Fibroblast of the aortic adventitia (primary cell): ENCODE measurements at regions not wholly inside any gene's neighbourhood (a gene's known extent, or its start where the extent isn't known, plus 50 kb on each side); places are given as distances from the start of the nearest gene placed in this dataset.
A peak's percentile ranks its signal among the peaks of the same experiment; 100 is the strongest.

Experiments used
- DNase-seq: peaks from one replicate; pipeline ENCODE4 v3.0.0-alpha.2; 2010; ENCODE audit warnings: low read depth
- H3K4me3 ChIP-seq: 2 replicates; pipeline ENCODE4 v1.5.1; 2011; ENCODE audit warnings: low read depth, mild to moderate bottlenecking, control low read depth, low read length, moderate library complexity
- TF ChIP-seq, protein P1 (sequence below): IDR thresholded peaks from 2 replicates; pipeline ENCODE4 v1.5.1; 2011; ENCODE audit warnings: mild to moderate bottlenecking, low read length, control low read depth, inconsistent platforms; ENCODE audit not compliant: insufficient read depth

DNA sequence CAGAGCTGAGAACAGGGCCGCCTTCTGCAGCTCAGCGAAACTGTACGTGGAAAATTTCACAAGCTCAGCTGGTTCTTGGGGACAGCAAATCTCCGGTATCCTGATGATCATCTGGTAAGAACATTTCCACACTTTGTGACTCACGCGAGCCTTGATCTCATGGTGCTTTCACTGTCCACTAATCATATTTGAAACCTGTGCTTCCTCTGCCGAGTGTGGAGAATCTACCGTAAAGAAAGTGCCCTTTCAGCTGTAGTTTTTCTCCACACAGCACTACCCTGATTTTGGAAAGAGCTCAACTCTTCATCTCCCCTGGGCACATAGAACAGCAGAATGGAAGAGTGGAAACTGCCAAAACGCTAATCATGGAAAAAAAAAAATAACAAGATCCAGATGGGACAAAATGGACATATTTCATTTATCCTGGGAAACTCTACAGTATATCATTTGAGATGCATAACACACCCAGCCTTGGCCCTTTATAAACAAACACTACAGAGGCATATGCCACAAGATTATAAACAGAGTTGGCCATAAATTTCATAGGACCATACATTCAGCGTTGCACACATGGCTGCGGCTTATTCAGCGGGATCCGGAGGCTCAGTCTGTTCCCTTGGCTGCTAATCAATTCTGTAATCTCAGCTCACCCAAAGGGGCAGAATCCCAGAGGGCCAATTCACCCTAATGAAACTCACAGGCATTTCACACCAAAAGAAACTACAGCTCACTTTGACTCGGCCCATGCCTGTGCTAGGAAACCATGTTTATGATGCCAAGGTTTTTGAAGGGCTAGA lies 434.5 kb downstream of the HDGFL1 start:
- H3K4me3 ChIP-seq, result no peak overlapping the region
- TF ChIP-seq, protein P1, sequence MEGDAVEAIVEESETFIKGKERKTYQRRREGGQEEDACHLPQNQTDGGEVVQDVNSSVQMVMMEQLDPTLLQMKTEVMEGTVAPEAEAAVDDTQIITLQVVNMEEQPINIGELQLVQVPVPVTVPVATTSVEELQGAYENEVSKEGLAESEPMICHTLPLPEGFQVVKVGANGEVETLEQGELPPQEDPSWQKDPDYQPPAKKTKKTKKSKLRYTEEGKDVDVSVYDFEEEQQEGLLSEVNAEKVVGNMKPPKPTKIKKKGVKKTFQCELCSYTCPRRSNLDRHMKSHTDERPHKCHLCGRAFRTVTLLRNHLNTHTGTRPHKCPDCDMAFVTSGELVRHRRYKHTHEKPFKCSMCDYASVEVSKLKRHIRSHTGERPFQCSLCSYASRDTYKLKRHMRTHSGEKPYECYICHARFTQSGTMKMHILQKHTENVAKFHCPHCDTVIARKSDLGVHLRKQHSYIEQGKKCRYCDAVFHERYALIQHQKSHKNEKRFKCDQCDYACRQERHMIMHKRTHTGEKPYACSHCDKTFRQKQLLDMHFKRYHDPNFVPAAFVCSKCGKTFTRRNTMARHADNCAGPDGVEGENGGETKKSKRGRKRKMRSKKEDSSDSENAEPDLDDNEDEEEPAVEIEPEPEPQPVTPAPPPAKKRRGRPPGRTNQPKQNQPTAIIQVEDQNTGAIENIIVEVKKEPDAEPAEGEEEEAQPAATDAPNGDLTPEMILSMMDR, result no peak
- peak; percentile 39 for DNase-seq

DNA sequence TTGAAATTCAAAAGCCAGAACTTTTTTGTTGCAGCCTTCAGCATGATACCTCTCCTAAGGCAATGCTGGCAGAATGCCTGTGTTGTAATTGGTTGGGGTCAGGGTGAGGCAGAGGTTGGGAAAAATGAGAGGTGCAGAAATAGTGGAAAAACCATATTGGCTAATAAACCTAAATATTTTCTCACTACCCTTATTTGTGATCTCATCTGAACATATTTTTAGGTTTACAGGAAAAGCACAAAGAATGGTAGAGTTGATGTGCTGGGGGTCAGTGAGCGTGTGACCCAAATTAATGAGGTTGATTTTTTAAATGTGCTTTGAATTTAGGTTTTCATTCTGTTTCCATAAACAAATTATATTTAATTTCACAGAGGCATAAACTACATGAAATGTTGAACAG lies 437.3 kb downstream of the HDGFL1 start:
- TF ChIP-seq, protein P1, result no peak
- DNase-seq, result no peak

DNA sequence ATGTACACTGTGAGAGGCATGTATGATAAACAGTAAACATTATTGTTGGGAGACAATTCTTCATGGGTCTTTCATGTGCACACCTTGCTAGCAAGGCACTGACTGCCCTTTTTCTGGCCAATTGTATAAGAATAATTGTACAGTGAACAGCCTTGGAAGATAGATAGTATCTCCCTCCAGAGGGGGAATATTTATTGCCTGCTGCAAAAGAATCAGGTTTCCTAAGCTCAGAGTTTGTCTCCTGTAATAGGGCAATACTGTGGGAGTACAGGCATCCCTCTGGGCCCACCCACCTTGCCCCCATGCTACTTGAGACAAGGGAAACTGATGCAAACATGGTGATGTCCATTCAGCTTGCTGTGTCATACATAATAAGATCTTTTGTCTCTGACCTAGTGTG lies 442.2 kb downstream of the HDGFL1 start:
- DNase-seq, result no peak
- TF ChIP-seq, protein P1, result no peak
- no peak overlapping the region for H3K4me3 ChIP-seq

More for the DNA sequence above, 437.3 kb downstream of the HDGFL1 start:
- H3K4me3 ChIP-seq, result no peak overlapping the region

DNA sequence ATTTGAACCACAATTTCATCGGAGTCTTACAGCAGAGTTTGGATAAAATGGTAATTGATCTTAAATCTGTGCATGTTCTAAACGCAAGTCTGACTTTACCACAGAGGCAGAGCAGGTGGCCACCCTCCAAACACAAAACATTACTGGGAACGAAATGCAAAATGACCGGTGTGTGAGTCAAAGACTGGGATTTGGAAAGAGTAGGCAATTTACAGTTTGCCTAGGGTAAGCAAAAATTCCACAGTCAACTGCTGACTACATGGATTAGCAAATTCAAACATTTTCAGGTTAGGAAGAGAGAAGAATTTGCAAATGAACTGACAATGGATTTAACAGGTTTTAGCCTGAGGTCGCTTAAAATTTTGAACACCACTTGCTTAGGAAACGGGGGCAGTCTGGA lies 444.4 kb downstream of the HDGFL1 start:
- peak; percentile 0 for DNase-seq
- TF ChIP-seq, protein P1, result no peak
- no peak overlapping the region for H3K4me3 ChIP-seq

DNA sequence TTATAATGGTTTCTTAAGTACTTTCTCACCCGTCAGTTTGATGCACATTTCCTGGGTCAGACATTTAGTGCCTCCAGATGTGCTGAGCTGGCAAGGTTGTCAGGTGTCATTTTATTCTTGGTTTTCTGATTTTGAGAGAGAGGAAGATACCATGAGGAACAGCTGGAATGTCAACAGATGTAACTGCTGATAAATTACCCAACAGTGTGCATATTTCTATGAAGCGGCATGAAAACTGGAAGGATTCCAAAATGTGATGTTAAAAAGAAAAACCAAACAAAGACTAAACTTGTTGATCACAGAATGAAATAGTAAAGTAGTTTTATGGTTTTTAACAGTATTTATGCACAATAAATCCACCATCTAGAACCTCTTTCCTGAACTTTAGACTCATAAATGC lies 447.3 kb downstream of the HDGFL1 start:
- DNase-seq, result no peak
- no peak overlapping the region for H3K4me3 ChIP-seq
- TF ChIP-seq, protein P1, result no peak

DNA sequence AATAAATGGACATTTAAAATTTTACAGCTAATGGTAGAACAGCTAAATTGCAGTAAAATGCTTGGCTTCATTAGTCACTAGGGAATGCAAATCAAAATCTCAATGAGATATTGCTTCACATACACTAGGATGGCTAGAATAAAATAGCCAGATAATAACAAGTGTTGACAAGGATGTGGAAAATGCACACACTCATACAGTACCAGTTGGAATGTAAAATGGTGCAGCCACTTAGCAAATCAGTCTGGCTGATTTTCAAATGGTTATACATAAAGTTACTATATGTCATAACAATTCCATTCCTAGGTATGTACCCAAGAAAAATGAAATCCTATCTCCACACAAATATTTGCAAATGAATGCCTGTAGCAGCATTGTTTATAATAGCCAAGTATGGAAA lies 452.1 kb downstream of the HDGFL1 start:
- TF ChIP-seq, protein P1, result no peak
- no peak for DNase-seq
- H3K4me3 ChIP-seq, result no peak overlapping the region

DNA sequence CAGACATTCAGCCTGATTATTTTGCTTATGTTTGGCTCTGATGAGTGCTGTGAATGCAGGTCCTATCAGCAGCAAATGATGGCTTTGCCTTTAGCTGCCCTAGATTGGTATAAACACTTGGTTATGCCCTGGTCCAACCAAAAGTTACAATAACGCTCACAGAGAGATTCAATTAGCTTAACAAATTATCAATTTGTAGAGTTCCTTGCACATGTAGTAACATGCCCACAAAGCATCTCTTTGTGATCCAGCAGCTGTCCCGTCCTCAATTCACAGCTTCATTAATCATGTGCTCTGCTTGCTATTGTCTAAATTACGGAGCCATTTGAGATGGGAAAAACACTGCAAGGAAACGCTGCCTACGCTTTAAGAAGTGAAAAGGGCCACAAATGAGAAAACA lies 457.9 kb downstream of the HDGFL1 start:
- TF ChIP-seq, protein P1, result no peak
- no peak overlapping the region for H3K4me3 ChIP-seq
- no peak for DNase-seq
